OCI-LY7 (cell line): ENCODE measurements at regions not wholly inside any gene's neighbourhood (a gene's known extent, or its start where the extent isn't known, plus 50 kb on each side); places are given as distances from the start of the nearest gene placed in this dataset.

Experiments
- BruUV-seq: library from RNA; stranded (reverse); fragments of 400-500 nt; replicated peaks from 2 replicates; lab custom pipeline; 2021; lab: Mats Ljungman, UMichigan
- CTCF ChIA-PET: fragments of 300-600 bp; sonication (Branson Sonifier 250); formaldehyde crosslinking; loops from one replicate; lab custom pipeline; 2022; ENCODE audit warnings: antibody characterized with exemption; ENCODE audit not compliant: unreplicated experiment; lab: Charles Lee
- POLR2A ChIA-PET: fragments of 300-600 bp; sonication (Branson Sonifier 250); formaldehyde crosslinking; loops from one replicate; lab custom pipeline; 2022; ENCODE audit warnings: antibody characterized with exemption; lab: Charles Lee
- DNase-seq: peaks from one replicate; pipeline ENCODE4 v3.0.0-alpha.2; 2015; ENCODE audit warnings: low spot score
- H2AFZ ChIP-seq: fragments of 200-600 bp; sonication (generic), shearing (Covaris generic); 2 replicates; pipeline ENCODE4 v1.6.1; 2014; ENCODE audit warnings: mild to moderate bottlenecking, antibody characterized with exemption, low read length, moderate library complexity
- H3K27ac ChIP-seq: fragments of 200-600 bp; sonication (generic); 2 replicates; pipeline ENCODE4 v1.5.1; 2014; ENCODE audit warnings: mixed run types, low read depth, mild to moderate bottlenecking, moderate library complexity, low read length, inconsistent platforms; ENCODE audit not compliant: poor library complexity, severe bottlenecking
- H3K36me3 ChIP-seq: fragments of 200-600 bp; sonication (generic); 2 replicates; pipeline ENCODE4 v1.6.1; 2014; ENCODE audit warnings: mild to moderate bottlenecking, antibody characterized with exemption, low read length, moderate library complexity, mixed read lengths; ENCODE audit not compliant: insufficient read depth
- H3K4me1 ChIP-seq: fragments of 200-600 bp; sonication (generic); 2 replicates; pipeline ENCODE4 v1.5.1; 2014; ENCODE audit warnings: mild to moderate bottlenecking, low read length; ENCODE audit not compliant: insufficient read depth, poor library complexity, severe bottlenecking
- H3K4me2 ChIP-seq: fragments of 200-600 bp; sonication (generic); 2 replicates; pipeline ENCODE4 v1.6.1; 2014; ENCODE audit warnings: mild to moderate bottlenecking, low read length
- H3K4me3 ChIP-seq: fragments of 200-600 bp; sonication (generic); 2 replicates; pipeline ENCODE4 v1.5.1; 2014; ENCODE audit warnings: mild to moderate bottlenecking, low read depth, low read length; ENCODE audit not compliant: poor library complexity, severe bottlenecking
- H3K79me2 ChIP-seq: fragments of 200-600 bp; sonication (generic); 2 replicates; pipeline ENCODE4 v1.6.1; 2016; ENCODE audit warnings: low read depth, mild to moderate bottlenecking, low read length, moderate library complexity, mixed read lengths; ENCODE audit not compliant: insufficient read depth
- H3K9me2 ChIP-seq: fragments of 200-600 bp; sonication (generic); 2 replicates; pipeline ENCODE4 v1.6.1; 2016; ENCODE audit warnings: mild to moderate bottlenecking, low read length, mixed read lengths; ENCODE audit not compliant: insufficient read depth
- H3K9me3 ChIP-seq: fragments of 200-600 bp; sonication (generic); 2 replicates; pipeline ENCODE4 v1.6.1; 2014; ENCODE audit warnings: mild to moderate bottlenecking, mixed run types, low read length, mixed read lengths
- H4K20me1 ChIP-seq: fragments of 200-600 bp; sonication (generic); 2 replicates; pipeline ENCODE4 v1.6.1; 2014; ENCODE audit warnings: mild to moderate bottlenecking, antibody characterized with exemption, low read length, moderate library complexity, mixed read lengths; ENCODE audit not compliant: insufficient read depth
- EZH2phosphoT487 ChIP-seq: fragments of 200-600 bp; sonication (generic); IDR thresholded peaks from 2 replicates; pipeline ENCODE4 v1.6.1; 2018; ENCODE audit warnings: low read depth, borderline replicate concordance, mild to moderate bottlenecking, mixed run types, antibody characterized with exemption, low read length, moderate library complexity, mixed read lengths
- intact Hi-C: fragments of 100-400 bp; cut with micrococcal nuclease; formaldehyde crosslinking; loops from one replicate; pipeline ENCODE4 v1.10.0; 2022; ENCODE audit not compliant: unreplicated experiment
- TF ChIP-seq, protein P1 (sequence below): fragments of 200-600 bp; sonication (generic); conservative IDR thresholded peaks from 2 replicates; pipeline ENCODE4 v1.5.1; 2014; ENCODE audit warnings: mild to moderate bottlenecking, antibody characterized with exemption, low read length, moderate library complexity, mixed read lengths

DNA sequence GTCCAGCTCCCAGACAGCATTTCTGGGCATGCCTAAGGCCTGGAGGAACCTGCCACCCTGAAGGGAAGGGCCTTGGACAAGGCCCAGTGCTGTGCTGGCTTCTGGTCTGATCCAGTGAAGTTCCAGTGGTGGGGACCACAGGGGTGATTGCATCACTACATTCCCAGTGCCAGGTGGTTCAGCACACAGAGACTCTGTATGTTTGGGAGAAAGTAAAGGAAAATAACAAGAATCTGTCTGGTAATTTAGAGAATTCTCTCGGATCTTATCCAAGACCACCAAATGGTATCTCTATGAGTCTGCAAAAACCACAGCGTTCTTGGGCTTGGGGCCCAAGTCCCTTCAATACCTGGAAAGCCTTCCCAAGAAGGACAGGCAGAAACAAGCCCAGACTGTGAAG is 131.8 kb upstream of the MAD2L1 start:
- no peaks in the 10 kb centered on the region for H3K79me2 ChIP-seq
- no peak overlapping the region for H3K4me3 ChIP-seq
- ChIA-PET POLR2A (no interaction called here), CTCF (no interaction called here)
- BruUV-seq: no TSS peak
- TF ChIP-seq, protein P1, sequence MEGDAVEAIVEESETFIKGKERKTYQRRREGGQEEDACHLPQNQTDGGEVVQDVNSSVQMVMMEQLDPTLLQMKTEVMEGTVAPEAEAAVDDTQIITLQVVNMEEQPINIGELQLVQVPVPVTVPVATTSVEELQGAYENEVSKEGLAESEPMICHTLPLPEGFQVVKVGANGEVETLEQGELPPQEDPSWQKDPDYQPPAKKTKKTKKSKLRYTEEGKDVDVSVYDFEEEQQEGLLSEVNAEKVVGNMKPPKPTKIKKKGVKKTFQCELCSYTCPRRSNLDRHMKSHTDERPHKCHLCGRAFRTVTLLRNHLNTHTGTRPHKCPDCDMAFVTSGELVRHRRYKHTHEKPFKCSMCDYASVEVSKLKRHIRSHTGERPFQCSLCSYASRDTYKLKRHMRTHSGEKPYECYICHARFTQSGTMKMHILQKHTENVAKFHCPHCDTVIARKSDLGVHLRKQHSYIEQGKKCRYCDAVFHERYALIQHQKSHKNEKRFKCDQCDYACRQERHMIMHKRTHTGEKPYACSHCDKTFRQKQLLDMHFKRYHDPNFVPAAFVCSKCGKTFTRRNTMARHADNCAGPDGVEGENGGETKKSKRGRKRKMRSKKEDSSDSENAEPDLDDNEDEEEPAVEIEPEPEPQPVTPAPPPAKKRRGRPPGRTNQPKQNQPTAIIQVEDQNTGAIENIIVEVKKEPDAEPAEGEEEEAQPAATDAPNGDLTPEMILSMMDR: no peak
- no peak for TF ChIP-seq EZH2phosphoT487
- H3K9me3 ChIP-seq: no peaks in the 10 kb centered on the region
- no peaks in the 10 kb centered on the region for H4K20me1 ChIP-seq
- intact Hi-C loops: no loop called here
- H3K27ac ChIP-seq: no peak overlapping the region
- H3K36me3 ChIP-seq: no peaks in the 10 kb centered on the region
- no peaks in the 10 kb centered on the region for H3K4me1 ChIP-seq
- H3K9me2 ChIP-seq: no peaks in the 10 kb centered on the region
- no peak overlapping the region for H2AFZ ChIP-seq
- no peak overlapping the region for H3K4me2 ChIP-seq
- DNase-seq: no peak

DNA sequence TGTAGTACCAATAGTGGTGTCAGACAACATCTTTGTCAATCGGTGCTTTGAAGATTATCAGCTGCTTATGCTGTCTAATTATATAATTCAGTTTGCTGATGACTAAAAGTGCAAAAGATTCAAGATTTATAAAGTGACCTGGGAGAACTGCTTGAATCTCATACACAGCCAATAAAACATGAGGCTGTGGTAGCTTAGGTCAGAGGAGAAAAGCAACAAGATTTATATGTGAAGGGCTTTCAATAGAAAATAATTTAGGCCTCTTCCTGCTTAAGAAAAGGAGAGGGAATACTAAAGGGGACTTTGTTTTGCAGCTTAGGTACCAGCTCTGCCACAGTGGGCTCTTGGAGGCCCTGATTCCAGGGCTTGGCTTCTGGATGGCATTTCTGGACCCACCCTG is 111.0 kb upstream of the MAD2L1 start:
- H3K27ac ChIP-seq: no peak overlapping the region
- no peaks in the 10 kb centered on the region for H3K4me1 ChIP-seq
- intact Hi-C loops: no loop called here
- H3K9me2 ChIP-seq: no peaks in the 10 kb centered on the region
- H3K36me3 ChIP-seq: no peaks in the 10 kb centered on the region
- H2AFZ ChIP-seq: no peak overlapping the region
- H3K9me3 ChIP-seq: no peaks in the 10 kb centered on the region
- TF ChIP-seq EZH2phosphoT487: no peak
- TF ChIP-seq, protein P1: no peak
- ChIA-PET CTCF (no interaction called here), POLR2A (no interaction called here)
- H3K4me3 ChIP-seq: no peak overlapping the region
- H3K79me2 ChIP-seq: no peaks in the 10 kb centered on the region
- H4K20me1 ChIP-seq: no peaks in the 10 kb centered on the region
- no peak overlapping the region for H3K4me2 ChIP-seq
- BruUV-seq: no TSS peak
- no peak for DNase-seq

DNA sequence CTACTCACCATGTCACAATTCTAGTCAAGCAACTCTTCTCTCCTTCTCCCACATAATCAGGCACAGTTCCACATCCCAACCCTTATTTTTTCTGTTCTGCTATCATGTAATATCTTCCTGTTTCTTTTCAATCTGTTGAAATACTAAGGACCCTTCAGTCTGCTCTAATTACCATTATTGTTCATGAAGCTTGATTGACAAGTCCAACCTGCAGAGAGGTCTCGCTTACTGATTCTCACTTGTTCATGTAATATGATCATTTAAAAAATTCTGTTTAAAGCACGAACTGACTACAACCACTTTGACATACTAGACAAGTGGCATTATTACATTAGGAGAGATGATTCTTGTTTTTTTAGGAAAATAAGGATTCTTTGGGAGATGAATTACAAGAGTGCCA is 108.6 kb upstream of the MAD2L1 start:
- H4K20me1 ChIP-seq: no peaks in the 10 kb centered on the region
- no peaks in the 10 kb centered on the region for H3K9me3 ChIP-seq
- CTCF ChIA-PET: no interaction called here
- H3K79me2 ChIP-seq: no peaks in the 10 kb centered on the region
- TF ChIP-seq, protein P1: no peak
- no peak for TF ChIP-seq EZH2phosphoT487
- no peak overlapping the region for H3K4me2 ChIP-seq
- no peak overlapping the region for H3K4me3 ChIP-seq
- H3K27ac ChIP-seq: no peak overlapping the region
- H3K36me3 ChIP-seq: no peaks in the 10 kb centered on the region
- no peak for DNase-seq
- H3K9me2 ChIP-seq: no peaks in the 10 kb centered on the region
- no TSS peak for BruUV-seq
- POLR2A ChIA-PET: interaction anchor here (0.7 kb wide), 1 partner anchor 76 kb away, joined by 3 read pairs; no protein-coding TSS in a partner anchor
- no peak overlapping the region for H2AFZ ChIP-seq
- intact Hi-C loops: no loop called here
- H3K4me1 ChIP-seq: no peaks in the 10 kb centered on the region
